ENCODE measurements at regions not wholly inside any gene's neighbourhood (a gene's known extent, or its start where the extent isn't known, plus 50 kb on each side); places are given as distances from the start of the nearest gene placed in this dataset.

GRCh38 chr6:84428300-84428907, 201.0 kb upstream of the CEP162 start:
- peaks cover 9% of the 10 kb centered on the region for H3K27me3 ChIP-seq (ENCODE audit: control insufficient read depth, insufficient read depth, low read length)
- no peak overlapping the region for H3K4me3 ChIP-seq (ENCODE audit: low read depth, low read length)
- DNase-seq (ENCODE audit: low read depth) (peak; percentile 43), FAIRE-seq (no peak)
- TF ChIP-seq, protein P1, sequence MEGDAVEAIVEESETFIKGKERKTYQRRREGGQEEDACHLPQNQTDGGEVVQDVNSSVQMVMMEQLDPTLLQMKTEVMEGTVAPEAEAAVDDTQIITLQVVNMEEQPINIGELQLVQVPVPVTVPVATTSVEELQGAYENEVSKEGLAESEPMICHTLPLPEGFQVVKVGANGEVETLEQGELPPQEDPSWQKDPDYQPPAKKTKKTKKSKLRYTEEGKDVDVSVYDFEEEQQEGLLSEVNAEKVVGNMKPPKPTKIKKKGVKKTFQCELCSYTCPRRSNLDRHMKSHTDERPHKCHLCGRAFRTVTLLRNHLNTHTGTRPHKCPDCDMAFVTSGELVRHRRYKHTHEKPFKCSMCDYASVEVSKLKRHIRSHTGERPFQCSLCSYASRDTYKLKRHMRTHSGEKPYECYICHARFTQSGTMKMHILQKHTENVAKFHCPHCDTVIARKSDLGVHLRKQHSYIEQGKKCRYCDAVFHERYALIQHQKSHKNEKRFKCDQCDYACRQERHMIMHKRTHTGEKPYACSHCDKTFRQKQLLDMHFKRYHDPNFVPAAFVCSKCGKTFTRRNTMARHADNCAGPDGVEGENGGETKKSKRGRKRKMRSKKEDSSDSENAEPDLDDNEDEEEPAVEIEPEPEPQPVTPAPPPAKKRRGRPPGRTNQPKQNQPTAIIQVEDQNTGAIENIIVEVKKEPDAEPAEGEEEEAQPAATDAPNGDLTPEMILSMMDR (IDR thresholded peaks at IDR 0.05; ENCODE audit: insufficient read depth, low read length, severe bottlenecking) = peak; percentile 84
- no peaks in the 10 kb centered on the region for H3K36me3 ChIP-seq (ENCODE audit: control insufficient read depth, insufficient read depth, low read length)

DNA sequence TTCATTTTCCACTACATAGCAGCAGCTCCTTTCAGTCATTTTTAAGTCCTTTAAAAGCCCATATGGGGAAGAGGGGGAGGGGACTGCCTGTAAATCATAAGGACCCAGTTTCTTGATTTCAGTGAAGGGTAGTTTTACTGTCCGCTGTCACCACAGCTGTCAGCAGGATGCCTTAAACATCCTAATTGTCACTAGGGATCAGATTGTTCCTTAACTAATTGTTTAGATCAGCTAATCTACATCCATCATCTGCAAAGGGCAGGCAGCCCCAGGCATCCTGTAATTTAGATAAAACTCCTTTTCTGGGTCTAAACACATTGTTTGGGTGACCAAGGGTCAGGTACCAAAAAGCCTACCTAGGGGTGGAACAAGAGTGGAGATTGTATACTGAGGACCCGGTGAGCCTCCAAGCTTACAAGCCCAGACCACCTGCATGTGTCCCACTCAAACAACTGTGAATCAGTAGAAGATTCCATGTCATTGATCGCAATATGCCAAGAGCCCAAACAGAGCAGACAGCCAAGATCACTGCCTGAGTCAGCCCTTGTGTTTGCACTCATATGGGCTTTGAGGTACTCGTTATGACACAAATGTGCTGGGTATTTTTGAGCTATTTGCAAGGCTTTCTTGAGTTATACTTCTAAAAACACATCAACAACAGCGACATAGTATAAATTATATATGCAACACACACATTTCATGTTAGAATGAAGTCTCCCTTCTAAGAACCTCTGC, 198.7 kb upstream of the CEP162 start:
- no peak overlapping the region for H3K4me3 ChIP-seq (ENCODE audit: low read depth, low read length)
- TF ChIP-seq, protein P1 (IDR thresholded peaks at IDR 0.05; ENCODE audit: insufficient read depth, low read length, severe bottlenecking) = no peak
- peaks cover 12% of the 10 kb centered on the region for H3K27me3 ChIP-seq (ENCODE audit: control insufficient read depth, insufficient read depth, low read length)
- DNase-seq (ENCODE audit: low read depth) (no peak), FAIRE-seq (no peak)
- H3K36me3 ChIP-seq (ENCODE audit: control insufficient read depth, insufficient read depth, low read length) = no peaks in the 10 kb centered on the region

GRCh38 chr6:84424956-84425355, 197.5 kb upstream of the CEP162 start:
- DNase-seq (ENCODE audit: low read depth) (no peak), FAIRE-seq (no peak)
- TF ChIP-seq, protein P1 (IDR thresholded peaks at IDR 0.05; ENCODE audit: insufficient read depth, low read length, severe bottlenecking) = no peak
- H3K4me3 ChIP-seq (ENCODE audit: low read depth, low read length) = no peak overlapping the region
- H3K27me3 ChIP-seq (ENCODE audit: control insufficient read depth, insufficient read depth, low read length) = peaks cover 10% of the 10 kb centered on the region
- H3K36me3 ChIP-seq (ENCODE audit: control insufficient read depth, insufficient read depth, low read length) = no peaks in the 10 kb centered on the region

DNA sequence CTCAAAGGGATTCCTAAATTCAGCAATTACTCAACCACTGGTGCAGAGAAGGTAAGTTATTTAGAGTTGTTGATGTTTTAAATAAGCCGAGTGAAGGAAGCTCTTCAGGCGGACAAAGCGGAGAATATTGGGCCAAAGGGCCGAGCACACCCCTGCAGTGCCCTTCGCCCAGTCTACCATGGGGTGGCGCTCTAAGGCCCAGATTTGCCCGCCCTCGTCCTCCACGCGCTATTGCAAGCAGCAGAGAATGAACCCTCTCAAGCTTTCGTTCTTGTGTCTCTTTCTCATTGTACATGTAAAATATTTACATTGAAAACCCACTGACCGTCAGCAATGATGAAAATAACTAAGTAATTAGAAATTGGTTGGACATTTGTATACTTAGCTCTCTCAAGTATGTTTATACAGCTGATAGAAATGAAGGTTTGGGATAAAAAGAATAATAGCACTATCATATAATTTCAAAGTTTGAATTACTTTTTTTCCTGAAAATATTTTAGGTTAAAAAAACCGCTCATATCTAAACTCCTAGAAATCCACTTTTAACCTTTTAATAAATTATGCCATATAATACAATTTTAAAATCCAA, 195.0 kb upstream of the CEP162 start:
- DNase-seq (ENCODE audit: low read depth) (peak; percentile 25), FAIRE-seq (no peak)
- Histone ChIP-seq H3K27me3 (ENCODE audit: control insufficient read depth, insufficient read depth, low read length) (peaks cover 5% of the 10 kb centered on the region), H3K4me3 (ENCODE audit: low read depth, low read length) (no peak overlapping the region), H3K36me3 (ENCODE audit: control insufficient read depth, insufficient read depth, low read length) (no peaks in the 10 kb centered on the region)
- TF ChIP-seq, protein P1 (IDR thresholded peaks at IDR 0.05; ENCODE audit: insufficient read depth, low read length, severe bottlenecking) = peak; percentile 75

DNA sequence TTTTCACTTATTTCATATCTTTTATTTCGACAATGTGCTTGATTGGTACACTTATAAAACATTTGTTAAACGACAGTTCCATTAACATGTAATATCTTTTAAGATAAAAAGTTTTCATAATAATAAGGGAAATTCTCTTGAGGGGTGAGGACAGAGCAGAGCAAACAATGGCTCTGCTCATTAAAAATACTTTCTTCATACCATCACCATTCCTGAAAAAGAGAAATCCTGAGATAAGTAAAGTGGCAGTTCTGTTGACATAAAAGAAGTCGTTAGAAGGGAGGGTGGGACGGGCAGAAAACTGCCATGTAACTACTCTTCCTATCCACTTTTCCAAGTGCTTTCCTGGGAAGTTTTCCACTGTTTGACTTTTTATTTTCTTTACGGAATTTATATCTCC, 193.6 kb upstream of the CEP162 start:
- H3K36me3 ChIP-seq (ENCODE audit: control insufficient read depth, insufficient read depth, low read length) = no peaks in the 10 kb centered on the region
- H3K4me3 ChIP-seq (ENCODE audit: low read depth, low read length) = no peak overlapping the region
- DNase-seq (ENCODE audit: low read depth) (no peak), FAIRE-seq (no peak)
- TF ChIP-seq, protein P1 (IDR thresholded peaks at IDR 0.05; ENCODE audit: insufficient read depth, low read length, severe bottlenecking) = no peak
- peaks cover 3% of the 10 kb centered on the region for H3K27me3 ChIP-seq (ENCODE audit: control insufficient read depth, insufficient read depth, low read length)

All from bronchial epithelial cell (primary cell).